ENCODE measurements at regions not wholly inside any gene's neighbourhood (a gene's known extent, or its start where the extent isn't known, plus 50 kb on each side); places are given as distances from the start of the nearest gene placed in this dataset.

GRCh38 chrX:5536261-5536660, 692.4 kb downstream of the NLGN4X start:
- DNase-seq: no peak

GRCh38 chrX:5528057-5528456, 700.6 kb downstream of the NLGN4X start:
- no peak for DNase-seq

- no peak for DNase-seq
Measured at GRCh38 chrX:5526191-5526590, 702.5 kb downstream of the NLGN4X start.

- DNase-seq: no peak
Measured at GRCh38 chrX:5490786-5491563, 737.7 kb downstream of the NLGN4X start.

- no peak for DNase-seq
Measured at GRCh38 chrX:5474282-5474681, 754.4 kb downstream of the NLGN4X start.

GRCh38 chrX:5458300-5458842, 770.3 kb downstream of the NLGN4X start:
- no peak for DNase-seq

- DNase-seq: no peak
Measured at GRCh38 chrX:5449323-5449722, 779.3 kb downstream of the NLGN4X start.

- DNase-seq: no peak
Measured at GRCh38 chrX:5431823-5432222, 796.8 kb downstream of the NLGN4X start.

- DNase-seq: no peak
Measured at GRCh38 chrX:5425119-5425518, 803.5 kb downstream of the NLGN4X start.

GRCh38 chrX:5417381-5417780, 811.3 kb downstream of the NLGN4X start:
- DNase-seq: no peak

GRCh38 chrX:5415738-5416137, 812.9 kb downstream of the NLGN4X start:
- no peak for DNase-seq

- no peak for DNase-seq
Measured at GRCh38 chrX:5409106-5409505, 819.6 kb downstream of the NLGN4X start.

GRCh38 chrX:5402461-5402860, 826.2 kb downstream of the NLGN4X start:
- DNase-seq: no peak

GRCh38 chrX:5399403-5399802, 829.3 kb downstream of the NLGN4X start:
- DNase-seq: no peak

- no peak for DNase-seq
Measured at GRCh38 chrX:5397409-5397808, 831.3 kb downstream of the NLGN4X start.

GRCh38 chrX:5390376-5390775, 838.3 kb downstream of the NLGN4X start:
- no peak for DNase-seq

- no peak for DNase-seq
Measured at GRCh38 chrX:5388087-5388486, 840.6 kb downstream of the NLGN4X start.

- no peak for DNase-seq
Measured at GRCh38 chrX:5380426-5380825, 848.2 kb downstream of the NLGN4X start.

GRCh38 chrX:5341902-5342301, 886.8 kb downstream of the NLGN4X start:
- no peak for DNase-seq

- DNase-seq: no peak
Measured at GRCh38 chrX:5337160-5337559, 891.5 kb downstream of the NLGN4X start.

GRCh38 chrX:5324546-5324945, 904.1 kb downstream of the NLGN4X start:
- no peak for DNase-seq

- DNase-seq: no peak
Measured at GRCh38 chrX:5314148-5314547, 914.5 kb downstream of the NLGN4X start.

- no peak for DNase-seq
Measured at GRCh38 chrX:5307416-5307815, 921.3 kb downstream of the NLGN4X start.
